Panc1 (cell line): ENCODE measurements at regions not wholly inside any gene's neighbourhood (a gene's known extent, or its start where the extent isn't known, plus 50 kb on each side); places are given as distances from the start of the nearest gene placed in this dataset.

Experiments
- ATAC-seq: fragments of 200-7000 bp; cut with Tn5 transposase; 2 replicates; pipeline ENCODE4 v1.9.1; 2020; ENCODE audit warnings: mild to moderate bottlenecking, moderate library complexity
- BruUV-seq: library from RNA; stranded (reverse); fragments of 400-500 nt; replicated peaks from 2 replicates; lab custom pipeline; 2021; lab: Mats Ljungman, UMichigan
- CTCF ChIA-PET: fragments of 300-600 bp; sonication (Branson Sonifier 250); formaldehyde crosslinking; loops from one replicate; lab custom pipeline; 2022; ENCODE audit warnings: antibody characterized with exemption; lab: Charles Lee
- POLR2A ChIA-PET: fragments of 300-600 bp; sonication (Branson Sonifier 250); formaldehyde crosslinking; loops from one replicate; lab custom pipeline; 2022; ENCODE audit warnings: antibody characterized with exemption; lab: Charles Lee
- DNase-seq: peaks from one replicate; pipeline ENCODE4 v3.0.0-alpha.2; 2010; ENCODE audit warnings: low read depth, low spot score
- H3K27ac ChIP-seq: 2 replicates; pipeline ENCODE4 v1.5.1; 2011; ENCODE audit warnings: mild to moderate bottlenecking, low read length, inconsistent platforms
- H3K27me3 ChIP-seq: fragments of 200-500 bp; sonication (Bioruptor generic); 2 replicates; pipeline ENCODE4 v1.6.0; 2014; ENCODE audit warnings: low read length, inconsistent platforms; ENCODE audit not compliant: control insufficient read depth, insufficient read depth
- H3K36me3 ChIP-seq: fragments of 200-500 bp; sonication (Bioruptor generic); 2 replicates; pipeline ENCODE4 v1.5.1; 2014; ENCODE audit warnings: inconsistent platforms, mild to moderate bottlenecking, low read length, moderate library complexity; ENCODE audit not compliant: control insufficient read depth, insufficient read depth
- H3K4me1 ChIP-seq: 2 replicates; pipeline ENCODE4 v1.5.1; 2011; ENCODE audit warnings: inconsistent platforms, mild to moderate bottlenecking, low read length, moderate library complexity; ENCODE audit not compliant: control insufficient read depth, insufficient read depth
- H3K4me3 ChIP-seq, 2 experiments: 2 replicates each; pipeline ENCODE4 v1.5.1; 2011 to 2012; ENCODE audit warnings: low read depth in 2 of 2, low read length in 2 of 2, mild to moderate bottlenecking in 2 of 2, inconsistent platforms in 1 of 2, moderate library complexity in 1 of 2
- H3K9me3 ChIP-seq: fragments of 200-500 bp; sonication (Bioruptor generic); 2 replicates; pipeline ENCODE4 v1.5.1; 2014; ENCODE audit warnings: low read depth, mild to moderate bottlenecking, inconsistent platforms, low read length, moderate library complexity; ENCODE audit not compliant: control insufficient read depth, insufficient read depth
- POLR2AphosphoS5 ChIP-seq: IDR thresholded peaks from 2 replicates; pipeline ENCODE4 v1.6.1; 2012; ENCODE audit warnings: mild to moderate bottlenecking, low read depth, low read length, moderate library complexity
- SIN3A ChIP-seq: IDR thresholded peaks from 2 replicates; pipeline ENCODE4 v1.6.1; 2012; ENCODE audit warnings: low read depth, mild to moderate bottlenecking, low read length, moderate library complexity, borderline replicate concordance; ENCODE audit not compliant: insufficient read depth
- TCF7L2 ChIP-seq: IDR thresholded peaks from 2 replicates; pipeline ENCODE4 v1.6.1; 2011; ENCODE audit warnings: mild to moderate bottlenecking, low read depth, low read length, inconsistent platforms
- in situ Hi-C: cut with HindIII; loops from 2 replicates; pipeline ENCODE4 v1.10.0; 2016; ENCODE audit warnings: low sequenced_read_pairs, low pct_unique_long_range_greater_than_20kb
- intact Hi-C: fragments of 100-400 bp; cut with micrococcal nuclease; formaldehyde crosslinking; loops from one replicate; pipeline ENCODE4 v1.10.0; 2022; ENCODE audit not compliant: unreplicated experiment
- TF ChIP-seq, protein P1 (sequence below), 2 experiments: IDR thresholded peaks; 2 replicates each; pipeline ENCODE4 v1.6.1; 2011 to 2012; ENCODE audit warnings: low read depth in 2 of 2, control low read depth in 1 of 2, low read length in 1 of 2, mild to moderate bottlenecking in 1 of 2, moderate library complexity in 1 of 2; ENCODE audit not compliant: insufficient read depth in 1 of 2
- TF ChIP-seq, protein P2 (sequence below): fragments of 450-650 bp; IDR thresholded peaks from 2 replicates; pipeline ENCODE4 v1.5.1; 2017; ENCODE audit warnings: mild to moderate bottlenecking

DNA sequence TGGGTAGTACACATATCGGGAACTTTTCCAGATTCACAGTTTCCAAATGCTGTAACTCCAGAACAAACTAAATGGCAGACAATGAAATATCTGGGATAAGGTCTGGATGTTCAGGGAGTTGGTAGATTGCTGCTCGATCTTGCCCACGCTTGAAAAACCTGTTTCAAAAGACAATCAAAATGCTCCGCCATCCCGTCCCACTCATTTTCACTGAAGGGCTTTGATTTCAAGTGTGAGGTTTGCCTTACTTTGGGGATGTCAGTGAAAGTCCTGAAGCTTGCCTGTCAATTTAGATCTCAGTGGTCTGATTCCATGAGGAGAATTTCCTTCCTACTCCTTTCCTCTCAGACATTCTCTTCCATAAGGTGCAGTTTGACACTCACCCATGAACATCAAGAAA is 236.3 kb upstream of the KCNK2 start:
- BruUV-seq = no TSS peak
- Histone ChIP-seq H3K4me3 (no peak overlapping the region), H3K27ac (no peak overlapping the region), H3K27me3 (0 out of 2 replicates have a peak, but pooled peaks cover 2% of the 10 kb centered on the region), H3K36me3 (no peaks in the 10 kb centered on the region), H3K4me1 (no peaks in the 10 kb centered on the region), H3K9me3 (no peaks in the 10 kb centered on the region)
- intact Hi-C loops (no loop called here), in situ Hi-C loops (no loop called here)
- TF ChIP-seq, protein P1, sequence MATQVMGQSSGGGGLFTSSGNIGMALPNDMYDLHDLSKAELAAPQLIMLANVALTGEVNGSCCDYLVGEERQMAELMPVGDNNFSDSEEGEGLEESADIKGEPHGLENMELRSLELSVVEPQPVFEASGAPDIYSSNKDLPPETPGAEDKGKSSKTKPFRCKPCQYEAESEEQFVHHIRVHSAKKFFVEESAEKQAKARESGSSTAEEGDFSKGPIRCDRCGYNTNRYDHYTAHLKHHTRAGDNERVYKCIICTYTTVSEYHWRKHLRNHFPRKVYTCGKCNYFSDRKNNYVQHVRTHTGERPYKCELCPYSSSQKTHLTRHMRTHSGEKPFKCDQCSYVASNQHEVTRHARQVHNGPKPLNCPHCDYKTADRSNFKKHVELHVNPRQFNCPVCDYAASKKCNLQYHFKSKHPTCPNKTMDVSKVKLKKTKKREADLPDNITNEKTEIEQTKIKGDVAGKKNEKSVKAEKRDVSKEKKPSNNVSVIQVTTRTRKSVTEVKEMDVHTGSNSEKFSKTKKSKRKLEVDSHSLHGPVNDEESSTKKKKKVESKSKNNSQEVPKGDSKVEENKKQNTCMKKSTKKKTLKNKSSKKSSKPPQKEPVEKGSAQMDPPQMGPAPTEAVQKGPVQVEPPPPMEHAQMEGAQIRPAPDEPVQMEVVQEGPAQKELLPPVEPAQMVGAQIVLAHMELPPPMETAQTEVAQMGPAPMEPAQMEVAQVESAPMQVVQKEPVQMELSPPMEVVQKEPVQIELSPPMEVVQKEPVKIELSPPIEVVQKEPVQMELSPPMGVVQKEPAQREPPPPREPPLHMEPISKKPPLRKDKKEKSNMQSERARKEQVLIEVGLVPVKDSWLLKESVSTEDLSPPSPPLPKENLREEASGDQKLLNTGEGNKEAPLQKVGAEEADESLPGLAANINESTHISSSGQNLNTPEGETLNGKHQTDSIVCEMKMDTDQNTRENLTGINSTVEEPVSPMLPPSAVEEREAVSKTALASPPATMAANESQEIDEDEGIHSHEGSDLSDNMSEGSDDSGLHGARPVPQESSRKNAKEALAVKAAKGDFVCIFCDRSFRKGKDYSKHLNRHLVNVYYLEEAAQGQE (IDR thresholded peaks at IDR 0.05; ENCODE audit: insufficient read depth in 1 of 2, low read depth in 2 of 2, low read length in 1 of 2) = no peak
- no peak for DNase-seq
- POLR2A ChIA-PET = no interaction called here
- CTCF ChIA-PET = no interaction called here
- no peak for ATAC-seq

DNA sequence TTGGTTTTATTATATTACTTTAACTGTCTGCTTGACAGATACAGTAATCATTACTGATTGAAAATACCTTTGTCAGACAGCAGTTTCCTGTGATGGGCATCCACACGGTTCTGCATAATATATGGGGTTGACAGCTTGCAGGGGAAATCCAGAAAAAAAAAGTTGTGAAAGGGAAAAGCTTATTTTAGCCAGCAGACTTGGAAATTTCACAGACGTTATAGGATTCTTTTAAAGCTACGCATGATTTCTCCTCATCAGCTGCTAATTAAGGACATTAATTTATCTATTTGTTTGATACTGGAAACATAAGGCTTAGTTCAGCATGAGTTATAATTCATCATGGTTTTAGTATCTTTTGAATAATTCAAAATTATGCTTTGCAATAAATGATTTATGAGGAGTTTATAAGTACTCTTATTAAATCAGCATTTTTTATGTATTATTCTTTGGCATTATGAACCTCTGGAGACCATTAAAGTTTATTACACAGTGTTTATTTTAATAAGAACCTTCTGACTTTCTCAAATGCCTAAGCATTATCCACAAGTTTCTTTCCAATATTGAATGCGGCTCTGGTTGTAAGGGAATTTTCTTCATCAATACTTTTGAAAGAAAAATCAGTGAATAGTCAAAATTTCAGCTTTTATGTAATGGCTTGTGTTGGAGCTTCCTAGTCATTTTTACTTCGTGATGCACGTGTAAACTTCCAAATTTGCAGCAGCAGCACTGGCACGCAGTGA is 235.3 kb upstream of the KCNK2 start:
- no peaks in the 10 kb centered on the region for H3K4me1 ChIP-seq
- DNase-seq (no peak), ATAC-seq (no peak)
- no peaks in the 10 kb centered on the region for H3K9me3 ChIP-seq
- H3K27me3 ChIP-seq = 0 out of 2 replicates have a peak, but pooled peaks cover 2% of the 10 kb centered on the region
- ChIA-PET CTCF (no interaction called here), POLR2A (interaction anchor here (0.6 kb wide), 2 partner anchors 51 to 1000 kb away, joined by 3 read pairs; no protein-coding TSS in a partner anchor)
- no peaks in the 10 kb centered on the region for H3K36me3 ChIP-seq
- intact Hi-C loops = no loop called here
- no peak overlapping the region for H3K4me3 ChIP-seq
- in situ Hi-C loops = no loop called here
- no peak overlapping the region for H3K27ac ChIP-seq
- TF ChIP-seq, protein P2, sequence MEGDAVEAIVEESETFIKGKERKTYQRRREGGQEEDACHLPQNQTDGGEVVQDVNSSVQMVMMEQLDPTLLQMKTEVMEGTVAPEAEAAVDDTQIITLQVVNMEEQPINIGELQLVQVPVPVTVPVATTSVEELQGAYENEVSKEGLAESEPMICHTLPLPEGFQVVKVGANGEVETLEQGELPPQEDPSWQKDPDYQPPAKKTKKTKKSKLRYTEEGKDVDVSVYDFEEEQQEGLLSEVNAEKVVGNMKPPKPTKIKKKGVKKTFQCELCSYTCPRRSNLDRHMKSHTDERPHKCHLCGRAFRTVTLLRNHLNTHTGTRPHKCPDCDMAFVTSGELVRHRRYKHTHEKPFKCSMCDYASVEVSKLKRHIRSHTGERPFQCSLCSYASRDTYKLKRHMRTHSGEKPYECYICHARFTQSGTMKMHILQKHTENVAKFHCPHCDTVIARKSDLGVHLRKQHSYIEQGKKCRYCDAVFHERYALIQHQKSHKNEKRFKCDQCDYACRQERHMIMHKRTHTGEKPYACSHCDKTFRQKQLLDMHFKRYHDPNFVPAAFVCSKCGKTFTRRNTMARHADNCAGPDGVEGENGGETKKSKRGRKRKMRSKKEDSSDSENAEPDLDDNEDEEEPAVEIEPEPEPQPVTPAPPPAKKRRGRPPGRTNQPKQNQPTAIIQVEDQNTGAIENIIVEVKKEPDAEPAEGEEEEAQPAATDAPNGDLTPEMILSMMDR = no peak
- TF ChIP-seq, protein P1 (IDR thresholded peaks at IDR 0.05; ENCODE audit: insufficient read depth in 1 of 2, low read depth in 2 of 2, low read length in 1 of 2) = no peak
- TF ChIP-seq TCF7L2 = no peak
- TF ChIP-seq POLR2AphosphoS5 = no peak
- TF ChIP-seq SIN3A = no peak
- BruUV-seq = no TSS peak
